ENCODE measurements at regions not wholly inside any gene's neighbourhood (a gene's known extent, or its start where the extent isn't known, plus 50 kb on each side); places are given as distances from the start of the nearest gene placed in this dataset.

DNA sequence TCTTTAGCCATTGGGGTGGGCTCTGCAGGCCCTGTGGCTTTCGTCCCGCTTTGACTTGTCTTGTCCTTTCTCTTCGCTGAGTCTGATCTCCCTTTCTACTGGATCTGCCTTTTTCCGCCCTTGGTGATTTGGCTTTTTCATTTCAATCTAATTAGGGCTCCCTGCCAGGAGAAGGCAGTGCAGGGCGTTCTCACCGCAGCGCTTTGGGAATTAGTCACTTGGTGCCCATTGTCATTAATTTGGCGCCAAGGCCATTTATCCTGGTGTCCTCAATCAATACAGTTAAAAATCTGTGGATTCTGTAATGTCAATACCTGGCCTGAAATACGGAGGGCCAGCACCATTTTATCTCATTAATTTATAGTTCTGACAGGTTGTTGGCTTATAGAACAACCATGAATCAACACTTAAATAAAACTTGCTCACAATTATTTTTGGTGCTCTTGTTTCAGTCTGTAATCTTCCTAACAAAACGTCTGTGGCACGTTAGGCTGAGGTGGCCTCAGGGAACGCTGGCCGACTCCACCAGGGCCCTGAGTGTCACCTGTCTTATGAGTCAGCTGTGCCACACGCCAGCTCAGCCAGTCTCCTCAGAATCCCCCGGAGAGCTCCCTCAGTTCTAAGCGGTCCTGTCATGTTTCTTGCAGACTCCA, 115.7 kb downstream of the BEGAIN start:
- peaks cover 0 to 1% of the 10 kb centered on the region in 2 experiments for H4K20me1 ChIP-seq (replicated peaks in 1 of 2; ENCODE audit: control insufficient read depth in 1 of 2, insufficient read depth in 2 of 2, low read length in 2 of 2)
- H3K79me1 ChIP-seq (ENCODE audit: low read depth, low read length), result no peaks in the 10 kb centered on the region
- H2BK15ac ChIP-seq (ENCODE audit: low read length), result no peak overlapping the region
- peaks cover 0 to 2% (median 1%) of the 10 kb centered on the region in 4 experiments; a peak in 5 of 7 replicates for H3K4me1 ChIP-seq (replicated peaks in 1 of 4; ENCODE audit: control insufficient read depth in 3 of 4, insufficient read depth in 4 of 4, low read length in 3 of 4)
- ChIA-PET POLR2A (ENCODE audit: partially characterized antibody) (no interaction called here), CTCF (ENCODE audit: partially characterized antibody) (interaction anchor here (0.8 to 4.2 kb wide), 4 partner anchors 12 to 82 kb away, joined by 3 to 20 read pairs (median 4); no protein-coding TSS in a partner anchor)
- H3K4ac ChIP-seq (replicated peaks; ENCODE audit: insufficient read length, low read depth, low read length), result no peak overlapping the region
- H3K4me2 ChIP-seq (ENCODE audit: insufficient read depth in 1 of 2, low read depth in 2 of 2, low read length in 2 of 2), result no peak overlapping the region
- H2BK12ac ChIP-seq (ENCODE audit: low read depth, low read length), result no peak overlapping the region
- H3K9me3 ChIP-seq (ENCODE audit: insufficient read depth in 2 of 2, low read depth in 1 of 2, low read length in 1 of 2), result no peaks in the 10 kb centered on the region
- no peak overlapping the region for H3K18ac ChIP-seq (ENCODE audit: extremely low read depth, low read length)
- H3K36me3 ChIP-seq (ENCODE audit: control insufficient read depth in 2 of 4, insufficient read depth in 4 of 4, low read length in 3 of 4), result no peaks in the 10 kb centered on the region
- no peak overlapping the region for H2BK120ac ChIP-seq (replicated peaks; ENCODE audit: low read depth, low read length)
- no peak overlapping the region for H4K5ac ChIP-seq (ENCODE audit: insufficient read length, low read depth, low read length)
- DNase-seq (ENCODE audit: low read depth in 1 of 2, low spot score in 2 of 2) (no peak), FAIRE-seq (no peak)
- no peak overlapping the region for H3K14ac ChIP-seq (ENCODE audit: insufficient read length)
- H3K56ac ChIP-seq (replicated peaks; ENCODE audit: insufficient read length, low read depth, low read length), result no peak overlapping the region
- no peak overlapping the region for H4K91ac ChIP-seq (replicated peaks; ENCODE audit: insufficient read length, low read length)
- H2BK20ac ChIP-seq (ENCODE audit: low read length), result no peak overlapping the region
- H2AK5ac ChIP-seq (ENCODE audit: low read depth, low read length), result no peak overlapping the region
- H2AFZ ChIP-seq (ENCODE audit: low read length), result no peak overlapping the region
- no peaks in the 10 kb centered on the region for H3K79me2 ChIP-seq (ENCODE audit: control insufficient read depth in 1 of 2, insufficient read depth in 2 of 2, low read length in 2 of 2)
- H3K27ac ChIP-seq (ENCODE audit: low read depth, low read length), result no peak overlapping the region
- 85% methylated on average over 16 of the region's 16 CpGs; no CpG with 5 or more reads in 1 of the 2 experiments for WGBS, 2 experiments (ENCODE audit: extremely low coverage in 1 of 2, insufficient coverage in 1 of 2, insufficient read length in 1 of 2, insufficient replicate concordance in 2 of 2, low coverage in 1 of 2, low lambda C conversion rate in 2 of 2, missing lambda C conversion rate in 1 of 2)
- H2BK5ac ChIP-seq (ENCODE audit: low read depth, low read length), result no peak overlapping the region
- no peak overlapping the region for H3K4me3 ChIP-seq (ENCODE audit: extremely low read depth in 1 of 4, insufficient read depth in 2 of 4, low read depth in 3 of 4, low read length in 4 of 4)
- H3K23me2 ChIP-seq (ENCODE audit: low read depth, low read length), result no peaks in the 10 kb centered on the region
- H3K9ac ChIP-seq (replicated peaks in 1 of 4; ENCODE audit: extremely low read depth in 1 of 4, low read depth in 3 of 4, low read length in 3 of 4), result no peak overlapping the region
- no peak overlapping the region for H4K8ac ChIP-seq (ENCODE audit: extremely low read depth, insufficient read depth, low read length)
- H3K27me3 ChIP-seq (replicated peaks in 1 of 4; ENCODE audit: control insufficient read depth in 3 of 4, extremely low read depth in 1 of 4, insufficient read depth in 3 of 4, low read length in 3 of 4), result no peaks in the 10 kb centered on the region
- H3K23ac ChIP-seq (ENCODE audit: insufficient read length), result no peak overlapping the region
- TF ChIP-seq RBBP5 (IDR thresholded peaks at IDR 0.05; ENCODE audit: borderline replicate concordance, low read depth, low read length), result no peak
- TF ChIP-seq CHD2 (IDR thresholded peaks at IDR 0.05; ENCODE audit: low read length), result no peak
- no peak for TF ChIP-seq CREB1 (IDR thresholded peaks at IDR 0.05)
- no peak for TF ChIP-seq SP4 (IDR thresholded peaks at IDR 0.05; ENCODE audit: low read length)
- TF ChIP-seq JUN (IDR thresholded peaks at IDR 0.05; ENCODE audit: low read depth, low read length), result no peak
- no peak for TF ChIP-seq KDM4A (IDR thresholded peaks at IDR 0.05; ENCODE audit: low read depth, low read length, severe bottlenecking)
- TF ChIP-seq CBX5 (IDR thresholded peaks at IDR 0.05; ENCODE audit: low read depth, low read length), result no peak
- no peak for TF ChIP-seq TBP (IDR thresholded peaks at IDR 0.05; ENCODE audit: low read depth, low read length)
- TF ChIP-seq SIN3A (conservative IDR thresholded peaks at IDR 0.05 in 1 of 2, IDR thresholded peaks at IDR 0.05 in 1 of 2; ENCODE audit: low read depth in 1 of 2, low read length in 2 of 2), result no peak
- no peak for TF ChIP-seq ASH2L (IDR thresholded peaks at IDR 0.05; ENCODE audit: low read length)
- TF ChIP-seq NRF1 (IDR thresholded peaks at IDR 0.05; ENCODE audit: low read depth, low read length), result no peak

Data from H1 (cell line).